H1 (cell line): ENCODE measurements at regions not wholly inside any gene's neighbourhood (a gene's known extent, or its start where the extent isn't known, plus 50 kb on each side); places are given as distances from the start of the nearest gene placed in this dataset.

ENCODE experiments used
- BRCA1 ChIP-seq: IDR thresholded peaks from 2 replicates; pipeline ENCODE4 v1.6.1; 2012; ENCODE audit warnings: low read depth, low read length, improper control_type of control experiment
- CEBPB ChIP-seq: IDR thresholded peaks from 2 replicates; pipeline ENCODE4 v1.6.1; 2012; ENCODE audit warnings: low read depth, low read length
- KDM1A ChIP-seq: fragments of 200-600, 300-600 bp; sonication (generic); IDR thresholded peaks from 2 replicates; pipeline ENCODE4 v1.7.1; 2016; ENCODE audit warnings: mild to moderate bottlenecking, low read length, borderline replicate concordance
- TF ChIP-seq, protein P1 (sequence below): IDR thresholded peaks from 2 replicates; pipeline ENCODE4 v1.6.1; 2011; ENCODE audit warnings: low read length, improper control_type of control experiment

DNA sequence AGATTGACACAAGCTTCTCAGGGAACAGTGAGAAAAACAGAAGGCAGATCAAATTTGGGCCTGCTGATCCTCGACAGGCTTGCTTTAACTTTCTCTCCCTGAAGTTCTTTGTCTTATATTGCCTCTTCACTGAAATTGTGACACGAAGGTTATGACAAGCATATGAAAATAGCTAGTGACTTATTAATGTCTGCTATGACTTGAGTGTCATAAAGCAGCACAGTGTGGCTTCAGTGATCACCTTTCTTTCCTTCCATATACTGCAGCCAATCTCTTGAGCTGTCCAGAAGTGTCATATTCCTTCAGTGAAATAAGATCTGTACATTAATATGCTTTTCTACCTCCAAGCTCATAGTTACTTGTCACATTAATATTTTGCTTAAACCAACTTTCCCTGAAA is 870.2 kb downstream of the C4orf33 start (continued):
- TF ChIP-seq BRCA1 (no peak), KDM1A (no peak), CEBPB (no peak)
- TF ChIP-seq, protein P1, sequence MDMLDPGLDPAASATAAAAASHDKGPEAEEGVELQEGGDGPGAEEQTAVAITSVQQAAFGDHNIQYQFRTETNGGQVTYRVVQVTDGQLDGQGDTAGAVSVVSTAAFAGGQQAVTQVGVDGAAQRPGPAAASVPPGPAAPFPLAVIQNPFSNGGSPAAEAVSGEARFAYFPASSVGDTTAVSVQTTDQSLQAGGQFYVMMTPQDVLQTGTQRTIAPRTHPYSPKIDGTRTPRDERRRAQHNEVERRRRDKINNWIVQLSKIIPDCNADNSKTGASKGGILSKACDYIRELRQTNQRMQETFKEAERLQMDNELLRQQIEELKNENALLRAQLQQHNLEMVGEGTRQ = no peak
